Mesothelial cell of epicardium (in vitro differentiated cells): ENCODE measurements at regions not wholly inside any gene's neighbourhood (a gene's known extent, or its start where the extent isn't known, plus 50 kb on each side); places are given as distances from the start of the nearest gene placed in this dataset.

Source experiments
- DNase-seq, 2 experiments: peaks; one replicate each; pipeline ENCODE4 v3.0.0; 2021; ENCODE audit warnings: low spot score in 2 of 2; ENCODE audit not compliant: unreplicated experiment in 2 of 2
- H3K27ac Mint-ChIP-seq: 2 replicates; pipeline ENCODE4 v1.8.0; 2021; ENCODE audit warnings: mixed read lengths
- H3K27me3 Mint-ChIP-seq: 2 replicates; pipeline ENCODE4 v1.8.0; 2021; ENCODE audit warnings: low read depth, mixed read lengths
- H3K36me3 Mint-ChIP-seq: 2 replicates; pipeline ENCODE4 v1.8.0; 2021; ENCODE audit warnings: mixed read lengths
- H3K4me1 Mint-ChIP-seq: 2 replicates; pipeline ENCODE4 v1.8.0; 2021; ENCODE audit warnings: mixed read lengths
- H3K4me3 Mint-ChIP-seq: 2 replicates; pipeline ENCODE4 v1.8.0; 2021; ENCODE audit warnings: mild to moderate bottlenecking, moderate library complexity, mixed read lengths
- H3K9me3 Mint-ChIP-seq: 2 replicates; pipeline ENCODE4 v1.8.0; 2021; ENCODE audit warnings: mixed read lengths
- CTCF ChIP-seq: fragments of 200-600 bp; sonication (generic); IDR thresholded peaks from one replicate; pipeline ENCODE4 v1.5.0; 2021; ENCODE audit warnings: antibody characterized with exemption; ENCODE audit not compliant: unreplicated experiment

GRCh38 chr10:47088656-47089354 is 177.6 kb downstream of the PTPN20 start:
- H3K27ac Mint-ChIP-seq, result no peak overlapping the region
- no peak for TF ChIP-seq CTCF

GRCh38 chr10:47090042-47090441 is 178.8 kb downstream of the PTPN20 start:
- DNase-seq, result no peak
- H3K36me3 Mint-ChIP-seq, result no peaks in the 10 kb centered on the region
- no peak overlapping the region for H3K4me3 Mint-ChIP-seq
- H3K4me1 Mint-ChIP-seq, result no peaks in the 10 kb centered on the region
- no peak for TF ChIP-seq CTCF
- peaks cover 1% of the 10 kb centered on the region for H3K27me3 Mint-ChIP-seq
- H3K27ac Mint-ChIP-seq, result no peak overlapping the region
- H3K9me3 Mint-ChIP-seq, result peaks cover 1% of the 10 kb centered on the region

More at GRCh38 chr10:47088656-47089354, 177.6 kb downstream of the PTPN20 start:
- Mint-ChIP-seq H3K36me3 (no peaks in the 10 kb centered on the region), H3K9me3 (no peaks in the 10 kb centered on the region), H3K4me1 (no peaks in the 10 kb centered on the region), H3K4me3 (no peak overlapping the region), H3K27me3 (peaks cover 1% of the 10 kb centered on the region)
- no peak for DNase-seq

- no peak overlapping the region for H3K27ac Mint-ChIP-seq
- H3K4me1 Mint-ChIP-seq, result no peaks in the 10 kb centered on the region
- DNase-seq, result no peak
- peaks cover 5% of the 10 kb centered on the region for H3K9me3 Mint-ChIP-seq
- H3K27me3 Mint-ChIP-seq, result peaks cover 1% of the 10 kb centered on the region
- no peak for TF ChIP-seq CTCF
- H3K36me3 Mint-ChIP-seq, result no peaks in the 10 kb centered on the region
- no peak overlapping the region for H3K4me3 Mint-ChIP-seq
Observed at GRCh38 chr10:47090903-47091302, 179.7 kb downstream of the PTPN20 start.

GRCh38 chr10:47091421-47091820 is 180.2 kb downstream of the PTPN20 start:
- Mint-ChIP-seq H3K4me3 (no peak overlapping the region), H3K36me3 (no peaks in the 10 kb centered on the region), H3K4me1 (no peaks in the 10 kb centered on the region), H3K9me3 (peaks cover 5% of the 10 kb centered on the region), H3K27me3 (peaks cover 4% of the 10 kb centered on the region), H3K27ac (no peak overlapping the region)
- DNase-seq, result no peak
- no peak for TF ChIP-seq CTCF

- DNase-seq, result no peak
- TF ChIP-seq CTCF, result no peak
- Mint-ChIP-seq H3K27ac (no peak overlapping the region), H3K4me3 (no peak overlapping the region), H3K27me3 (peaks cover 6% of the 10 kb centered on the region), H3K36me3 (no peaks in the 10 kb centered on the region), H3K9me3 (peaks cover 5% of the 10 kb centered on the region), H3K4me1 (no peaks in the 10 kb centered on the region)
Observed at GRCh38 chr10:47092376-47092775, 181.1 kb downstream of the PTPN20 start.
